ENCODE measurements at regions not wholly inside any gene's neighbourhood (a gene's known extent, or its start where the extent isn't known, plus 50 kb on each side); places are given as distances from the start of the nearest gene placed in this dataset.

DNA sequence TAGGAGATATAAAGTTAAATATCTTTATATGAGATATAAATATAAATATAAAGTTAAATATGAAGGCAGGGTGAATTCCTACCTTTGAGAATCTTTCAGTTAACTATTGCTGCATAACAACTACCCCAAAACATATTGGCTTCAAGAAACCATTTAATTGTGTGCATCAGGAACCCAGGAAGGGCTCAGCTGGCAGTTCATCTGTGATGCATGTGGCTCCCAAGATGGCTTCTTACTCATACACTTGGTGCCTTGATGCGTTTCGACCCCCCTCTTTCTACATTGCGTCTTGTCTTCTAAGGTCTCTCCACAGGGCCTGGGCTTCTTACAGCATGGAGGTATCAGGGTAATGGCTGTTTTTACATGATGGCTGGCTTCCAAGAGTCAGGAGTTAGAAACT, 253.9 kb upstream of the CRY1 start:
- no peak overlapping the region for H2AFZ ChIP-seq (ENCODE audit: low read length)
- FAIRE-seq (no peak), ATAC-seq (no peak), DNase-seq (ENCODE audit: low spot score) (no peak)
- in situ Hi-C loops (cut with HindIII; ENCODE audit: extremely low pct_ligation_motif_present, low pct_unique_long_range_greater_than_20kb), result no loop called here
- WGBS (ENCODE audit: low lambda C conversion rate), result 84% methylated on average over 3 of the region's 3 CpGs
- intact Hi-C loops (cut with micrococcal nuclease; ENCODE audit: unreplicated experiment), result no loop called here
- peaks cover 73% of the 10 kb centered on the region for H3K4me1 ChIP-seq (ENCODE audit: insufficient read depth, low read length)
- no peak overlapping the region for H3K27ac ChIP-seq (ENCODE audit: extremely low read length, insufficient read depth, low read length)
- TF ChIP-seq ZNF124 (CRISPR knock-in tag; IDR thresholded peaks at IDR 0.05), result no peak
- TF ChIP-seq NONO (IDR thresholded peaks at IDR 0.05), result no peak
- TF ChIP-seq NONO (CRISPR knock-in tag; conservative IDR thresholded peaks at IDR 0.05), result no peak
- TF ChIP-seq NFIC (IDR thresholded peaks at IDR 0.05; ENCODE audit: low read length), result no peak
- TF ChIP-seq ZNF331 (CRISPR knock-in tag; IDR thresholded peaks at IDR 0.05), result peak; percentile 99
- no peak for TF ChIP-seq POLR2AphosphoS2 (IDR thresholded peaks at IDR 0.05; ENCODE audit: low read depth, low read length)
- no peak for TF ChIP-seq ZFP41 (CRISPR knock-in tag; IDR thresholded peaks at IDR 0.05; ENCODE audit: borderline replicate concordance)
- CTCF ChIA-PET (ENCODE audit: low intra/inter-chr PET ratio, low total read pairs), result no interaction called here
- no peak overlapping the region for H3K9ac ChIP-seq (ENCODE audit: insufficient read depth, low read depth, low read length)
- no TSS peak for BruUV-seq (replicated peaks)
- no peaks in the 10 kb centered on the region for H3K9me3 ChIP-seq (ENCODE audit: low read length)
- no peaks in the 10 kb centered on the region for H3K79me2 ChIP-seq (ENCODE audit: insufficient read depth, low read length)
- no peaks in the 10 kb centered on the region for H3K27me3 ChIP-seq (ENCODE audit: control insufficient read depth in 1 of 2, insufficient read depth in 2 of 2, low read length in 2 of 2)
- H4K20me1 ChIP-seq (ENCODE audit: insufficient read depth, low read length), result no peaks in the 10 kb centered on the region
- H3K36me3 ChIP-seq (replicated peaks in 1 of 2; ENCODE audit: control insufficient read depth in 1 of 2, insufficient read depth in 2 of 2, low read length in 2 of 2), result no peaks in the 10 kb centered on the region
- POLR2A ChIA-PET, result no interaction called here
- no peak overlapping the region for H3K4me2 ChIP-seq (ENCODE audit: low read depth, low read length)
- H3K4me3 ChIP-seq (replicated peaks in 1 of 3; ENCODE audit: insufficient read depth in 1 of 3, low read depth in 2 of 3, low read length in 3 of 3), result no peak overlapping the region

DNA sequence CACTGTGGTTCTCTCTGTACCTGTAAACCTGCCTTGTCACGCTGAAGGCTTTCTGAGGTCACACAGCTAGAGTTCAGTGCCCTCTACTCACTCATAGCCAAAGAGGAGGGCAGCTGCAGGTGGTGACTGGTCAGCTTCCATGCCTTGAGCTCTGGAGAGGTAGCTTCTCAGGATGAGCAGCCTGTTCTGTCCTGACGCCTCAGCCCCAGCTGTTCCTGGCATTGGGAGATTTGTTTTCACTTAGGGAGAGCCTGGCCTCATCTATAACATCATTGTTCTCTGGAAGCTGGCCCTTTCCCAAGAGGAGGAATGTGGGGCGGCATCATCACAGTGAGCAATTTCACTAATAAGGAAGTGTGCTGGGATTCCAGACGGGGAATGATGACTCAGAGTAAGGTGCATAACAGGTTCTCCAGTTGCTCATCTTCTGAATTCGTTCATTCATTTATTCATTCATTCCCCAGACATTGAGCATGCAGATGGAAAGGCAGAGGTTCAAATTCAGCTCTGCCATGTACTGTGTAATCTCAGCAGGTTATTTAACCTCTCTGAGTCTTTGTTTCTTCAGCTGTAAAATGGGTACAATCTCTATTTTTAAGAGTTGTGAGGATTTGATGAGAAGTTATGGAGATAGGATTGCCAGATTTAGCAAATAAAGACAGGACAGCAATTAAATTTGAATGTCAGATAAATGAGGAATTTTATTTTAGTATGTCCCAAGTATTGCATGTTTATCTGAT, 255.8 kb upstream of the CRY1 start:
- Histone ChIP-seq H3K4me2 (ENCODE audit: low read depth, low read length) (peak overlapping the region; percentile 69), H3K79me2 (ENCODE audit: insufficient read depth, low read length) (peaks cover 3% of the 10 kb centered on the region), H3K9ac (ENCODE audit: insufficient read depth, low read depth, low read length) (peak overlapping the region; percentile 39; the same call in 1 of the 2 replicates), H3K27ac (ENCODE audit: extremely low read length, insufficient read depth, low read length) (peak overlapping the region; percentile 71), H4K20me1 (ENCODE audit: insufficient read depth, low read length) (no peaks in the 10 kb centered on the region), H3K36me3 (replicated peaks in 1 of 2; ENCODE audit: control insufficient read depth in 1 of 2, insufficient read depth in 2 of 2, low read length in 2 of 2) (no peaks in the 10 kb centered on the region), H3K9me3 (ENCODE audit: low read length) (peaks cover 4% of the 10 kb centered on the region; the same call in 1 of the 2 replicates), H3K4me1 (ENCODE audit: insufficient read depth, low read length) (peaks cover 88% of the 10 kb centered on the region), H3K4me3 (replicated peaks in 1 of 3; ENCODE audit: insufficient read depth in 1 of 3, low read depth in 2 of 3, low read length in 3 of 3) (peak overlapping the region in 1 of 3 experiments; percentile 42; a peak in 2 of 6 replicates), H3K27me3 (ENCODE audit: control insufficient read depth in 1 of 2, insufficient read depth in 2 of 2, low read length in 2 of 2) (no peaks in the 10 kb centered on the region), H2AFZ (ENCODE audit: low read length) (no peak overlapping the region)
- in situ Hi-C loops (cut with HindIII; ENCODE audit: extremely low pct_ligation_motif_present, low pct_unique_long_range_greater_than_20kb) (no loop called here), intact Hi-C loops (cut with micrococcal nuclease; ENCODE audit: unreplicated experiment) (no loop called here)
- ATAC-seq (peak; percentile 88), DNase-seq (ENCODE audit: low spot score) (peak; percentile 98), FAIRE-seq (peak; percentile 86)
- ChIA-PET CTCF (ENCODE audit: low intra/inter-chr PET ratio, low total read pairs) (no interaction called here), POLR2A (interaction anchor here (0.7 to 1.6 kb wide), 4 partner anchors 12 to 52 kb away, joined by 3 to 9 read pairs (median 3); no protein-coding TSS in a partner anchor)
- no TSS peak for BruUV-seq (replicated peaks)
- 8% methylated on average over 4 of the region's 5 CpGs for WGBS (ENCODE audit: low lambda C conversion rate)
- TF ChIP-seq NR2F2 (IDR thresholded peaks at IDR 0.05; ENCODE audit: borderline replicate concordance, low read depth) (0 out of 2 replicates have a peak, but pooled peaks have one; percentile 14), ZNF432 (CRISPR knock-in tag; IDR thresholded peaks at IDR 0.05; ENCODE audit: borderline replicate concordance) (no peak), ELF1 (CRISPR knock-in tag; IDR thresholded peaks at IDR 0.05) (peak; percentile 50), CEBPB (IDR thresholded peaks at IDR 0.05; ENCODE audit: borderline replicate concordance, low read depth, low read length) (peak; percentile 20; the same call in 1 of the 2 replicates), ISL2 (CRISPR knock-in tag; IDR thresholded peaks at IDR 0.05) (0 out of 2 replicates have a peak, but pooled peaks have one; percentile 60), ZNF354B (CRISPR knock-in tag; IDR thresholded peaks at IDR 0.05) (no peak), DMAP1 (CRISPR knock-in tag; IDR thresholded peaks at IDR 0.05) (no peak; the same call in 1 of the 2 replicates), ZNF230 (CRISPR knock-in tag; IDR thresholded peaks at IDR 0.05) (no peak), ZNF546 (CRISPR knock-in tag; conservative IDR thresholded peaks at IDR 0.05) (no peak), MIXL1 (CRISPR knock-in tag; IDR thresholded peaks at IDR 0.05) (peak; percentile 64), CC2D1A (CRISPR knock-in tag; IDR thresholded peaks at IDR 0.05) (no peak), AGO1 (IDR thresholded peaks at IDR 0.05; ENCODE audit: low read depth, low read length, poor library complexity, severe bottlenecking) (no peak)
- TF ChIP-seq, protein P1, sequence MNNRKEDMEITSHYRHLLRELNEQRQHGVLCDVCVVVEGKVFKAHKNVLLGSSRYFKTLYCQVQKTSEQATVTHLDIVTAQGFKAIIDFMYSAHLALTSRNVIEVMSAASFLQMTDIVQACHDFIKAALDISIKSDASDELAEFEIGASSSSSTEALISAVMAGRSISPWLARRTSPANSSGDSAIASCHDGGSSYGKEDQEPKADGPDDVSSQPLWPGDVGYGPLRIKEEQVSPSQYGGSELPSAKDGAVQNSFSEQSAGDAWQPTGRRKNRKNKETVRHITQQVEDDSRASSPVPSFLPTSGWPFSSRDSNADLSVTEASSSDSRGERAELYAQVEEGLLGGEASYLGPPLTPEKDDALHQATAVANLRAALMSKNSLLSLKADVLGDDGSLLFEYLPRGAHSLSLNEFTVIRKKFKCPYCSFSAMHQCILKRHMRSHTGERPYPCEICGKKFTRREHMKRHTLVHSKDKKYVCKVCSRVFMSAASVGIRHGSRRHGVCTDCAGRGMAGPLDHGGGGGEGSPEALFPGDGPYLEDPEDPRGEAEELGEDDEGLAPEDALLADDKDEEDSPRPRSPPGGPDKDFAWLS (CRISPR knock-in tag; IDR thresholded peaks at IDR 0.05; ENCODE audit: borderline replicate concordance), result no peak
